A549 (cell line): ENCODE measurements at regions not wholly inside any gene's neighbourhood (a gene's known extent, or its start where the extent isn't known, plus 50 kb on each side); places are given as distances from the start of the nearest gene placed in this dataset.
A peak's percentile ranks its signal among the peaks of the same experiment; 100 is the strongest.

Source experiments
- ATAC-seq, 2 experiments: fragments of 200-7000 bp in 1 of 2; fragments of >200 bp in 1 of 2; cut with Nextera tagmentation in 1 of 2; cut with Tn5 transposase in 1 of 2; 3 replicates each; pipeline versions ENCODE4 v1.8.0 to v1.9.1; 2018 to 2020; ENCODE audit warnings: mild to moderate bottlenecking in 1 of 2, moderate library complexity in 1 of 2
- CTCF ChIA-PET: fragments of 300-600 bp; sonication (Branson Sonifier 250); formaldehyde crosslinking; extraction: SDS; loops from one replicate; lab custom pipeline; 2021; ENCODE audit warnings: antibody characterized with exemption, inconsistent platforms; lab: Yijun Ruan, JAX
- POLR2A ChIA-PET: fragments of 350-600 bp; formaldehyde crosslinking; extraction: SDS; loops from one replicate; lab custom pipeline; 2021; ENCODE audit warnings: antibody characterized with exemption, inconsistent platforms; lab: Yijun Ruan, JAX
- DNase-seq, 2 experiments: peaks; one replicate each; pipeline versions ENCODE4 v3.0.0 to v3.0.0-alpha.2; 2011 to 2016; ENCODE audit warnings: low read depth in 1 of 2, low spot score in 1 of 2
- FAIRE-seq: peaks from 2 replicates; lab custom pipeline; 2011; peaks lifted over from hg19 to GRCh38; lab: Jason Lieb, UNC
- H3K27ac ChIP-seq, 2 experiments: fragments of >200 bp; sonication (Bioruptor Twin); formaldehyde crosslinking; 3 replicates each; pipeline ENCODE4 v1.5.1; 2016 to 2017
- H3K4me1 ChIP-seq: fragments of >200 bp; sonication (Bioruptor Twin); formaldehyde crosslinking; 3 replicates; pipeline ENCODE4 v1.6.1; 2016
- H3K4me2 ChIP-seq: fragments of >200 bp; sonication (Bioruptor Twin); formaldehyde crosslinking; 3 replicates; pipeline ENCODE4 v1.6.1; 2016
- H3K4me3 ChIP-seq: fragments of >200 bp; sonication (Bioruptor Twin); formaldehyde crosslinking; 3 replicates; pipeline ENCODE4 v1.5.1; 2016
- H3K9me3 ChIP-seq: fragments of >200 bp; sonication (Bioruptor Twin); formaldehyde crosslinking; 3 replicates; pipeline ENCODE4 v1.6.1; 2016
- CTCF ChIP-seq: fragments of >200 bp; sonication (Bioruptor Twin); formaldehyde crosslinking; IDR thresholded peaks from 3 replicates; pipeline ENCODE4 v1.5.1; 2016
- EHF ChIP-seq: fragments of 250-450 bp; sonication (Bioruptor Pico); IDR thresholded peaks from 2 replicates; pipeline ENCODE4 v1.5.0; 2020; ENCODE audit warnings: mild to moderate bottlenecking
- ELK1 ChIP-seq: fragments of 150-350 bp; IDR thresholded peaks from 2 replicates; pipeline ENCODE4 v1.6.1; 2014; ENCODE audit warnings: low read depth, mild to moderate bottlenecking, low read length
- FOSB ChIP-seq: fragments of 250-450 bp; sonication (Bioruptor Pico); IDR thresholded peaks from 2 replicates; pipeline ENCODE4 v1.5.0; 2020; ENCODE audit warnings: mild to moderate bottlenecking, moderate library complexity
- HDAC2 ChIP-seq: fragments of 200-600 bp; sonication (generic); IDR thresholded peaks from 2 replicates; pipeline ENCODE4 v1.6.1; 2016
- HES2 ChIP-seq: fragments of >200 bp; sonication (Bioruptor Twin); formaldehyde crosslinking; IDR thresholded peaks from 2 replicates; pipeline ENCODE4 v1.6.1; 2016
- HMGXB4 ChIP-seq: fragments of 250-450 bp; sonication (Bioruptor Pico); IDR thresholded peaks from 2 replicates; pipeline ENCODE4 v1.5.0; 2021; ENCODE audit warnings: mild to moderate bottlenecking, moderate library complexity, borderline replicate concordance
- HOXA7 ChIP-seq: fragments of 250-450 bp; sonication (Bioruptor Pico); IDR thresholded peaks from 2 replicates; pipeline ENCODE4 v1.5.0; 2020; ENCODE audit warnings: mild to moderate bottlenecking, moderate library complexity
- KDM1A ChIP-seq: fragments of 200-600 bp; sonication (generic); IDR thresholded peaks from 2 replicates; pipeline ENCODE4 v1.6.1; 2016; ENCODE audit warnings: low read depth, mild to moderate bottlenecking
- KDM5A ChIP-seq: fragments of 200-600 bp; sonication (generic); IDR thresholded peaks from 2 replicates; pipeline ENCODE4 v1.6.1; 2016; ENCODE audit warnings: antibody characterized with exemption, mild to moderate bottlenecking
- MAX ChIP-seq: IDR thresholded peaks from 2 replicates; pipeline ENCODE4 v1.6.1; 2012
- MYC ChIP-seq: IDR thresholded peaks from 2 replicates; pipeline ENCODE4 v1.6.1; 2012; ENCODE audit warnings: mild to moderate bottlenecking, inconsistent platforms, low read length, improper control_type of control experiment, borderline replicate concordance
- PHF8 ChIP-seq: fragments of 200-600 bp; sonication (generic); IDR thresholded peaks from 2 replicates; pipeline ENCODE4 v1.6.1; 2016; ENCODE audit warnings: low read depth, mild to moderate bottlenecking, antibody characterized with exemption, moderate library complexity, borderline replicate concordance
- RCOR1 ChIP-seq: fragments of 150-350 bp; IDR thresholded peaks from 2 replicates; pipeline ENCODE4 v1.6.1; 2014; ENCODE audit warnings: antibody characterized with exemption, low read length, low read depth
- REST ChIP-seq: fragments of 200-600 bp; sonication (generic); IDR thresholded peaks from 2 replicates; pipeline ENCODE4 v1.6.1; 2016; ENCODE audit warnings: antibody characterized with exemption, mild to moderate bottlenecking, moderate library complexity
- RNF2 ChIP-seq: fragments of 200-600 bp; sonication (generic); IDR thresholded peaks from 2 replicates; pipeline ENCODE4 v1.6.1; 2016; ENCODE audit warnings: low read depth, mild to moderate bottlenecking, antibody characterized with exemption, moderate library complexity, borderline replicate concordance
- ZC3H11A ChIP-seq: fragments of 450-650 bp; IDR thresholded peaks from 2 replicates; pipeline ENCODE4 v1.6.1; 2014; ENCODE audit warnings: antibody characterized with exemption, mild to moderate bottlenecking
- ZFP36 ChIP-seq: fragments of 450-650 bp; IDR thresholded peaks from 2 replicates; pipeline ENCODE4 v1.6.1; 2014; ENCODE audit warnings: borderline replicate concordance; ENCODE audit not compliant: partially characterized antibody
- WGBS: methylation state at CpG from one replicate; pipeline ENCODE4 v1.1.6; 2017; ENCODE audit errors: missing lambda C conversion rate; 5-methylcytosine and 5-hydroxymethylcytosine counted together

- WGBS: 34% methylated on average over 5 of the region's 5 CpGs
- ChIA-PET POLR2A (no interaction called here), CTCF (no interaction called here)
- H3K4me3 ChIP-seq: no peak overlapping the region
- no peaks in the 10 kb centered on the region for H3K4me1 ChIP-seq
- H3K9me3 ChIP-seq: no peaks in the 10 kb centered on the region
- no peak for DNase-seq
- no peak overlapping the region for H3K4me2 ChIP-seq
- no peak for ATAC-seq
- TF ChIP-seq ELK1 (no peak), ZC3H11A (no peak), MAX (no peak), HES2 (no peak), MYC (no peak), HOXA7 (CRISPR knock-in tag) (no peak), KDM1A (no peak), CTCF (no peak), HMGXB4 (CRISPR knock-in tag) (no peak), ZFP36 (no peak)
- no peak for FAIRE-seq
- H3K27ac ChIP-seq: no peak overlapping the region
These were observed 63.5 kb upstream of the HDDC2 start for GRCh38 chr6:125365230-125365629.

GRCh38 chr6:125367036-125367782 lies 65.4 kb upstream of the HDDC2 start:
- no peaks in the 10 kb centered on the region for H3K9me3 ChIP-seq
- FAIRE-seq: no peak
- 46% methylated on average over 3 of the region's 3 CpGs for WGBS
- TF ChIP-seq RCOR1 (no peak), ZC3H11A (0 out of 2 replicates have a peak, but pooled peaks have one; percentile 13)
- TF ChIP-seq, all 56 proteins: peak for 1
- no peak overlapping the region for H3K27ac ChIP-seq
- ATAC-seq: no peak
- no peak for DNase-seq
- POLR2A ChIA-PET: no interaction called here
- H3K4me3 ChIP-seq: no peak overlapping the region
- CTCF ChIA-PET: no interaction called here
- no peak overlapping the region for H3K4me2 ChIP-seq
- H3K4me1 ChIP-seq: no peaks in the 10 kb centered on the region

- ATAC-seq (no peak), DNase-seq (no peak), FAIRE-seq (no peak)
- WGBS: 6% methylated on average over 6 of the region's 8 CpGs
- no peaks in the 10 kb centered on the region for H3K9me3 ChIP-seq
- CTCF ChIA-PET: no interaction called here
- H3K4me1 ChIP-seq: no peaks in the 10 kb centered on the region
- no peak overlapping the region for H3K27ac ChIP-seq
- H3K4me2 ChIP-seq: no peak overlapping the region
- POLR2A ChIA-PET: no interaction called here
- no peak overlapping the region for H3K4me3 ChIP-seq
- no peak for TF ChIP-seq KDM1A
- no peak for TF ChIP-seq EHF (CRISPR knock-in tag)
- TF ChIP-seq CTCF: no peak
- no peak for TF ChIP-seq PHF8
- no peak for TF ChIP-seq HDAC2
- TF ChIP-seq KDM5A: no peak
- no peak for TF ChIP-seq FOSB
- no peak for TF ChIP-seq RNF2
- no peak for TF ChIP-seq REST
These were observed 68.6 kb upstream of the HDDC2 start for GRCh38 chr6:125370343-125370742.
